T-helper 2 cell treated with Interferon-gamma antibody and Interleukin-4, amounts not matched to agents 5 μg/mL and 100 μg/mL, for 36 hours (primary cell): ENCODE measurements at regions not wholly inside any gene's neighbourhood (a gene's known extent, or its start where the extent isn't known, plus 50 kb on each side); places are given as distances from the start of the nearest gene placed in this dataset.

Experiments used
- DNase-seq: peaks from one replicate; pipeline ENCODE4 v3.0.0; 2021; ENCODE audit warnings: low spot score
- H3K27ac Mint-ChIP-seq: one replicate; pipeline ENCODE4 v1.8.0; 2021; ENCODE audit warnings: mild to moderate bottlenecking, mixed read lengths
- H3K27me3 Mint-ChIP-seq: one replicate; pipeline ENCODE4 v1.8.0; 2021; ENCODE audit warnings: low read depth, mixed read lengths
- H3K36me3 Mint-ChIP-seq: one replicate; pipeline ENCODE4 v1.8.0; 2021; ENCODE audit warnings: low read depth, mixed read lengths
- H3K4me1 Mint-ChIP-seq: one replicate; pipeline ENCODE4 v1.8.0; 2021; ENCODE audit warnings: low read depth, mixed read lengths
- H3K4me3 Mint-ChIP-seq: one replicate; pipeline ENCODE4 v1.8.0; 2022; ENCODE audit warnings: mild to moderate bottlenecking, moderate library complexity, mixed read lengths
- H3K9me3 Mint-ChIP-seq: one replicate; pipeline ENCODE4 v1.8.0; 2021; ENCODE audit warnings: mixed read lengths

GRCh38 chr17:22464041-22464440, 771.7 kb downstream of the KCNJ18 start:
- Mint-ChIP-seq H3K36me3 (no peaks in the 10 kb centered on the region), H3K27ac (no peak overlapping the region), H3K4me1 (no peaks in the 10 kb centered on the region), H3K9me3 (peaks cover 71% of the 10 kb centered on the region), H3K27me3 (no peaks in the 10 kb centered on the region), H3K4me3 (no peak overlapping the region)
- DNase-seq, result no peak

- peaks cover 81% of the 10 kb centered on the region for H3K9me3 Mint-ChIP-seq
- H3K27ac Mint-ChIP-seq, result no peak overlapping the region
- no peaks in the 10 kb centered on the region for H3K27me3 Mint-ChIP-seq
- no peak for DNase-seq
- H3K4me1 Mint-ChIP-seq, result no peaks in the 10 kb centered on the region
- no peaks in the 10 kb centered on the region for H3K36me3 Mint-ChIP-seq
- no peak overlapping the region for H3K4me3 Mint-ChIP-seq
These were observed 775.4 kb downstream of the KCNJ18 start for GRCh38 chr17:22467720-22468119.

GRCh38 chr17:22469101-22469880, 777.0 kb downstream of the KCNJ18 start:
- no peak for DNase-seq
- Mint-ChIP-seq H3K27ac (no peak overlapping the region), H3K4me1 (no peaks in the 10 kb centered on the region), H3K36me3 (no peaks in the 10 kb centered on the region), H3K9me3 (peaks cover 66% of the 10 kb centered on the region), H3K27me3 (no peaks in the 10 kb centered on the region), H3K4me3 (no peak overlapping the region)

GRCh38 chr17:22469941-22470340, 777.6 kb downstream of the KCNJ18 start:
- Mint-ChIP-seq H3K4me1 (no peaks in the 10 kb centered on the region), H3K4me3 (no peak overlapping the region), H3K27ac (no peak overlapping the region), H3K27me3 (no peaks in the 10 kb centered on the region), H3K9me3 (peaks cover 62% of the 10 kb centered on the region), H3K36me3 (no peaks in the 10 kb centered on the region)
- no peak for DNase-seq

GRCh38 chr17:22470411-22471175, 778.3 kb downstream of the KCNJ18 start:
- Mint-ChIP-seq H3K4me3 (no peak overlapping the region), H3K4me1 (no peaks in the 10 kb centered on the region), H3K9me3 (peaks cover 60% of the 10 kb centered on the region), H3K36me3 (no peaks in the 10 kb centered on the region), H3K27ac (no peak overlapping the region), H3K27me3 (no peaks in the 10 kb centered on the region)
- no peak for DNase-seq

- Mint-ChIP-seq H3K27ac (no peak overlapping the region), H3K4me1 (no peaks in the 10 kb centered on the region), H3K9me3 (peaks cover 55% of the 10 kb centered on the region), H3K36me3 (no peaks in the 10 kb centered on the region), H3K27me3 (no peaks in the 10 kb centered on the region), H3K4me3 (no peak overlapping the region)
- no peak for DNase-seq
These were observed 792.5 kb downstream of the KCNJ18 start for GRCh38 chr17:22484826-22485225.

GRCh38 chr17:22490399-22490798, 798.1 kb downstream of the KCNJ18 start:
- Mint-ChIP-seq H3K27ac (no peak overlapping the region), H3K27me3 (no peaks in the 10 kb centered on the region), H3K4me1 (no peaks in the 10 kb centered on the region), H3K9me3 (peaks cover 55% of the 10 kb centered on the region), H3K36me3 (no peaks in the 10 kb centered on the region), H3K4me3 (no peak overlapping the region)
- DNase-seq, result no peak

GRCh38 chr17:22492331-22492730, 800.0 kb downstream of the KCNJ18 start:
- Mint-ChIP-seq H3K4me3 (no peak overlapping the region), H3K27me3 (no peaks in the 10 kb centered on the region), H3K27ac (no peak overlapping the region), H3K9me3 (peaks cover 43% of the 10 kb centered on the region), H3K36me3 (no peaks in the 10 kb centered on the region), H3K4me1 (no peaks in the 10 kb centered on the region)
- no peak for DNase-seq

GRCh38 chr17:22496450-22496849, 804.1 kb downstream of the KCNJ18 start:
- Mint-ChIP-seq H3K9me3 (peaks cover 43% of the 10 kb centered on the region), H3K27ac (no peak overlapping the region), H3K36me3 (no peaks in the 10 kb centered on the region), H3K4me3 (no peak overlapping the region), H3K27me3 (no peaks in the 10 kb centered on the region), H3K4me1 (no peaks in the 10 kb centered on the region)
- no peak for DNase-seq

- Mint-ChIP-seq H3K4me3 (no peak overlapping the region), H3K9me3 (peaks cover 50% of the 10 kb centered on the region), H3K27me3 (no peaks in the 10 kb centered on the region), H3K27ac (no peak overlapping the region), H3K36me3 (peaks cover 2% of the 10 kb centered on the region), H3K4me1 (no peaks in the 10 kb centered on the region)
- DNase-seq, result no peak
These were observed 811.1 kb downstream of the KCNJ18 start for GRCh38 chr17:22503322-22503899.

- no peaks in the 10 kb centered on the region for H3K27me3 Mint-ChIP-seq
- DNase-seq, result no peak
- H3K36me3 Mint-ChIP-seq, result peaks cover 2% of the 10 kb centered on the region
- no peak overlapping the region for H3K4me3 Mint-ChIP-seq
- no peaks in the 10 kb centered on the region for H3K4me1 Mint-ChIP-seq
- peaks cover 47% of the 10 kb centered on the region for H3K9me3 Mint-ChIP-seq
- no peak overlapping the region for H3K27ac Mint-ChIP-seq
These were observed 813.3 kb downstream of the KCNJ18 start for GRCh38 chr17:22505660-22506059.

- H3K9me3 Mint-ChIP-seq, result peaks cover 50% of the 10 kb centered on the region
- H3K4me1 Mint-ChIP-seq, result no peaks in the 10 kb centered on the region
These were observed 813.9 kb downstream of the KCNJ18 start for GRCh38 chr17:22506231-22506630.

GRCh38 chr17:22506861-22507260, 814.5 kb downstream of the KCNJ18 start:
- DNase-seq, result no peak
- H3K27me3 Mint-ChIP-seq, result no peaks in the 10 kb centered on the region
- peaks cover 47% of the 10 kb centered on the region for H3K9me3 Mint-ChIP-seq
- H3K4me1 Mint-ChIP-seq, result no peaks in the 10 kb centered on the region
- H3K27ac Mint-ChIP-seq, result no peak overlapping the region
- no peak overlapping the region for H3K4me3 Mint-ChIP-seq
- peaks cover 2% of the 10 kb centered on the region for H3K36me3 Mint-ChIP-seq

More at GRCh38 chr17:22506231-22506630, 813.9 kb downstream of the KCNJ18 start:
- Mint-ChIP-seq H3K36me3 (peaks cover 2% of the 10 kb centered on the region), H3K4me3 (no peak overlapping the region), H3K27me3 (no peaks in the 10 kb centered on the region), H3K27ac (no peak overlapping the region)
- DNase-seq, result no peak

- H3K27me3 Mint-ChIP-seq, result no peaks in the 10 kb centered on the region
- no peak overlapping the region for H3K4me3 Mint-ChIP-seq
- peaks cover 40% of the 10 kb centered on the region for H3K9me3 Mint-ChIP-seq
- H3K36me3 Mint-ChIP-seq, result peaks cover 2% of the 10 kb centered on the region
- DNase-seq, result no peak
- H3K4me1 Mint-ChIP-seq, result no peaks in the 10 kb centered on the region
- no peak overlapping the region for H3K27ac Mint-ChIP-seq
These were observed 815.5 kb downstream of the KCNJ18 start for GRCh38 chr17:22507823-22508222.
